H9 (cell line): ENCODE measurements at regions not wholly inside any gene's neighbourhood (a gene's known extent, or its start where the extent isn't known, plus 50 kb on each side); places are given as distances from the start of the nearest gene placed in this dataset.
A peak's percentile ranks its signal among the peaks of the same experiment; 100 is the strongest.

Source experiments
- DNase-seq: peaks from one replicate; pipeline ENCODE4 v3.0.0-alpha.2; 2017
- H2AFZ ChIP-seq: one replicate; pipeline ENCODE4 v1.6.1; 2013; ENCODE audit warnings: mild to moderate bottlenecking, low read length, control low read depth, moderate library complexity
- H2AK5ac ChIP-seq: 2 replicates; pipeline ENCODE4 v1.6.1; 2013; ENCODE audit warnings: low read length, control low read depth, mixed read lengths; ENCODE audit not compliant: insufficient read length
- H2BK120ac ChIP-seq: one replicate; pipeline ENCODE4 v1.6.1; 2013; ENCODE audit warnings: low read depth, mild to moderate bottlenecking, low read length, control low read depth, inconsistent platforms; ENCODE audit not compliant: poor library complexity, severe bottlenecking
- H2BK12ac ChIP-seq: 2 replicates; pipeline ENCODE4 v1.6.1; 2013; ENCODE audit warnings: low read length, control low read depth, mixed read lengths, low read depth; ENCODE audit not compliant: insufficient read length
- H2BK15ac ChIP-seq: 2 replicates; pipeline ENCODE4 v1.6.1; 2013; ENCODE audit warnings: low read depth, low read length, control low read depth
- H2BK20ac ChIP-seq: one replicate; pipeline ENCODE4 v1.6.1; 2013; ENCODE audit warnings: low read depth, mild to moderate bottlenecking, low read length, control low read depth, inconsistent platforms; ENCODE audit not compliant: poor library complexity, severe bottlenecking
- H2BK5ac ChIP-seq: 2 replicates; pipeline ENCODE4 v1.6.1; 2013; ENCODE audit warnings: low read length, control low read depth, mixed read lengths; ENCODE audit not compliant: insufficient read length
- H3K14ac ChIP-seq: 2 replicates; pipeline ENCODE4 v1.6.1; 2013; ENCODE audit warnings: low read length, control low read depth; ENCODE audit not compliant: insufficient read depth
- H3K18ac ChIP-seq: 2 replicates; pipeline ENCODE4 v1.6.1; 2013; ENCODE audit warnings: low read depth, mild to moderate bottlenecking, mixed read lengths, low read length, control low read depth; ENCODE audit not compliant: insufficient read length
- H3K23ac ChIP-seq: 2 replicates; pipeline ENCODE4 v1.6.1; 2013; ENCODE audit warnings: low read length, control low read depth, mixed read lengths, low read depth; ENCODE audit not compliant: insufficient read length
- H3K23me2 ChIP-seq: 2 replicates; pipeline ENCODE4 v1.6.1; 2013; ENCODE audit warnings: low read depth, mild to moderate bottlenecking, mixed read lengths, low read length, control low read depth; ENCODE audit not compliant: insufficient read length, poor library complexity, severe bottlenecking
- H3K27ac ChIP-seq: 2 replicates; pipeline ENCODE4 v1.5.1; 2013; ENCODE audit warnings: low read length, control low read depth, mixed read lengths, low read depth; ENCODE audit not compliant: insufficient read length
- H3K27me3 ChIP-seq: 2 replicates; pipeline ENCODE4 v1.6.1; 2013; ENCODE audit warnings: low read length, control low read depth, inconsistent platforms; ENCODE audit not compliant: insufficient read depth
- H3K4ac ChIP-seq: 2 replicates; pipeline ENCODE4 v1.6.1; 2013; ENCODE audit warnings: low read depth, mild to moderate bottlenecking, control low read depth, inconsistent platforms, low read length, moderate library complexity
- H3K4me1 ChIP-seq: 2 replicates; pipeline ENCODE4 v1.6.1; 2013; ENCODE audit warnings: low read length, control low read depth, inconsistent platforms; ENCODE audit not compliant: insufficient read depth
- H3K4me2 ChIP-seq: 2 replicates; pipeline ENCODE4 v1.6.1; 2013; ENCODE audit warnings: low read length, control low read depth, mixed read lengths; ENCODE audit not compliant: insufficient read length, insufficient read depth
- H3K56ac ChIP-seq: 2 replicates; pipeline ENCODE4 v1.6.1; 2013; ENCODE audit warnings: low read depth, mild to moderate bottlenecking, mixed read lengths, low read length, control low read depth; ENCODE audit not compliant: insufficient read length
- H3K79me1 ChIP-seq: 2 replicates; pipeline ENCODE4 v1.6.1; 2013; ENCODE audit warnings: low read depth, mild to moderate bottlenecking, moderate library complexity, low read length, control low read depth, inconsistent platforms; ENCODE audit not compliant: insufficient read depth, poor library complexity, severe bottlenecking
- H3K79me2 ChIP-seq: 2 replicates; pipeline ENCODE4 v1.6.1; 2013; ENCODE audit warnings: low read length, control low read depth, inconsistent platforms; ENCODE audit not compliant: insufficient read depth
- H3K9ac ChIP-seq: 2 replicates; pipeline ENCODE4 v1.6.1; 2013; ENCODE audit warnings: low read length, control low read depth, mixed read lengths; ENCODE audit not compliant: insufficient read length; ENCODE audit errors: extremely low read depth
- H3K9me3 ChIP-seq: one replicate; pipeline ENCODE4 v1.6.1; 2013; ENCODE audit warnings: low read depth, low read length, inconsistent platforms; ENCODE audit not compliant: control insufficient read depth
- H3T11ph ChIP-seq: one replicate; pipeline ENCODE4 v1.6.1; 2013; ENCODE audit warnings: mild to moderate bottlenecking, low read length, control low read depth, inconsistent platforms
- H4K20me1 ChIP-seq: one replicate; pipeline ENCODE4 v1.6.1; 2013; ENCODE audit not compliant: control insufficient read depth, insufficient read length, insufficient read depth
- H4K5ac ChIP-seq: 2 replicates; pipeline ENCODE4 v1.6.1; 2013; ENCODE audit warnings: low read depth, mild to moderate bottlenecking, mixed read lengths, low read length, control low read depth; ENCODE audit not compliant: insufficient read length
- H4K8ac ChIP-seq: replicated peaks from 2 replicates; pipeline ENCODE4 v1.6.1; 2013; ENCODE audit warnings: low read length, control low read depth, mixed read lengths, low read depth; ENCODE audit not compliant: insufficient read length
- H4K91ac ChIP-seq: 2 replicates; pipeline ENCODE4 v1.6.1; 2013; ENCODE audit warnings: low read depth, mild to moderate bottlenecking, moderate library complexity, mixed read lengths, low read length, control low read depth; ENCODE audit not compliant: insufficient read length
- H3K27ac Mint-ChIP-seq, 3 experiments: 2 replicates in 2 of 3; 3 replicates in 1 of 3; pipeline ENCODE4 v1.8.0; 2020 to 2021; ENCODE audit warnings: mixed read lengths in 3 of 3, mild to moderate bottlenecking in 1 of 3, moderate library complexity in 1 of 3
- H3K27me3 Mint-ChIP-seq: 2 replicates; pipeline ENCODE4 v1.8.0; 2021; ENCODE audit warnings: low read depth, mild to moderate bottlenecking, moderate library complexity, mixed read lengths
- H3K36me3 Mint-ChIP-seq, 3 experiments: 2 replicates in 2 of 3; 3 replicates in 1 of 3; pipeline ENCODE4 v1.8.0; 2020 to 2021; ENCODE audit warnings: low read depth in 3 of 3, mixed read lengths in 3 of 3; ENCODE audit not compliant: insufficient read depth in 1 of 3
- H3K4me1 Mint-ChIP-seq, 2 experiments: 2 replicates each; pipeline ENCODE4 v1.8.0; 2020; ENCODE audit warnings: mixed read lengths in 2 of 2
- H3K4me3 Mint-ChIP-seq, 2 experiments: 2 replicates in 1 of 2; 3 replicates in 1 of 2; pipeline ENCODE4 v1.8.0; 2020 to 2021; ENCODE audit warnings: mild to moderate bottlenecking in 2 of 2, mixed read lengths in 2 of 2, moderate library complexity in 1 of 2
- H3K9me3 Mint-ChIP-seq, 2 experiments: 2 replicates in 1 of 2; 3 replicates in 1 of 2; pipeline ENCODE4 v1.8.0; 2020; ENCODE audit warnings: mild to moderate bottlenecking in 2 of 2, mixed read lengths in 2 of 2, moderate library complexity in 1 of 2
- CTCF ChIP-seq: fragments of 200-600 bp; sonication (generic); conservative IDR thresholded peaks from 3 replicates; pipeline ENCODE4 v1.8.0; 2021; ENCODE audit warnings: antibody characterized with exemption, mild to moderate bottlenecking
- WGBS: extraction: QIAGEN DNeasy Blood & Tissue Kit; methylation state at CpG from one replicate; pipeline ENCODE4 v1.1.7; 2013; ENCODE audit warnings: missing lambda C conversion rate, low lambda C conversion rate, mixed read lengths; ENCODE audit not compliant: insufficient read length; ENCODE audit errors: extremely low coverage; 5-methylcytosine and 5-hydroxymethylcytosine counted together

GRCh38 chr18:78006006-78006773, 756.5 kb downstream of the GALR1 start:
- DNase-seq, result no peak

More at GRCh38 chr18:78006006-78006773, 756.5 kb downstream of the GALR1 start:
- Histone ChIP-seq H3K4me2 (peak overlapping the region; percentile 1), H3K79me1 (no peaks in the 10 kb centered on the region), H3K9ac (no peak overlapping the region), H3K4ac (no peak overlapping the region), H4K8ac (no peak overlapping the region), H4K5ac (no peak overlapping the region), H3K18ac (no peak overlapping the region), H2AFZ (no peak overlapping the region), H2BK120ac (no peak overlapping the region), H3K27me3 (no peaks in the 10 kb centered on the region), H2AK5ac (no peak overlapping the region), H2BK12ac (no peak overlapping the region), H3K4me1 (peaks cover 3% of the 10 kb centered on the region), H4K91ac (no peak overlapping the region), H2BK15ac (no peak overlapping the region), H2BK5ac (no peak overlapping the region), H3K79me2 (no peaks in the 10 kb centered on the region), H3K9me3 (no peaks in the 10 kb centered on the region), H2BK20ac (no peak overlapping the region), H3K14ac (no peak overlapping the region), H4K20me1 (no peaks in the 10 kb centered on the region), H3K27ac (no peak overlapping the region), H3K56ac (no peak overlapping the region), H3K23me2 (no peaks in the 10 kb centered on the region), H3K23ac (no peak overlapping the region), H3T11ph (no peak overlapping the region)
- Mint-ChIP-seq H3K9me3 (peaks cover 17 to 18% of the 10 kb centered on the region in 2 experiments), H3K27me3 (peaks cover 1% of the 10 kb centered on the region; the same call in 1 of the 2 replicates), H3K4me3 (peak overlapping the region; percentile 43 to 75; a peak in 4 of 5 replicates), H3K4me1 (peaks cover 50 to 54% of the 10 kb centered on the region in 2 experiments), H3K36me3 (peaks cover 7 to 21% (median 15%) of the 10 kb centered on the region in 3 experiments), H3K27ac (peak overlapping the region; percentile 2 to 96 (median 89); a peak in 5 of 7 replicates)
- no peak for TF ChIP-seq CTCF
- no CpG with 5 or more reads among the region's 9 CpGs for WGBS
